ENCODE measurements at regions not wholly inside any gene's neighbourhood (a gene's known extent, or its start where the extent isn't known, plus 50 kb on each side); places are given as distances from the start of the nearest gene placed in this dataset.

DNA sequence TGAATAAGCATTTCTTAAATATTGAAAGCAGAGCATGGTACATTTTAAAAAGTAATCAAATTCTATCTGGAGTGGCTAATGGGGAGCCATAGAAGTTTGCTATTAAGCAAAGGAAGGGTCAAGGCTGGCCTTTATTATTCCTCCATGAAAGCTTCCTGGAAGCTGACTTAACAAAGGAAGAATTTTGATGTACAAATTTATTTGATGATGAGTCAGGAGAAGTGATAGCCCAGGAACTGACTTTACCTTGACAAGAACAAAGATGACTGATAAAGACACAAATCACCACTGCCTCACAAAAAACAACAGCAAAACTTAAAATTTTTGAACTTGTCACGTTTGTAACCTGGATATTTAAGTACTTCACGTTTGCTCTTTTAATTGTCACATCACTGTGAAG is 872.1 kb downstream of the PCDH7 start:
- Mint-ChIP-seq H3K4me3 (no peak overlapping the region), H3K9me3 (no peaks in the 10 kb centered on the region), H3K36me3 (no peaks in the 10 kb centered on the region), H3K27me3 (no peaks in the 10 kb centered on the region), H3K27ac (no peak overlapping the region), H3K4me1 (ENCODE audit: unreplicated experiment) (no peaks in the 10 kb centered on the region)
- DNase-seq (ENCODE audit: extremely low spot score, unreplicated experiment) = no peak
- TF ChIP-seq, protein P1, sequence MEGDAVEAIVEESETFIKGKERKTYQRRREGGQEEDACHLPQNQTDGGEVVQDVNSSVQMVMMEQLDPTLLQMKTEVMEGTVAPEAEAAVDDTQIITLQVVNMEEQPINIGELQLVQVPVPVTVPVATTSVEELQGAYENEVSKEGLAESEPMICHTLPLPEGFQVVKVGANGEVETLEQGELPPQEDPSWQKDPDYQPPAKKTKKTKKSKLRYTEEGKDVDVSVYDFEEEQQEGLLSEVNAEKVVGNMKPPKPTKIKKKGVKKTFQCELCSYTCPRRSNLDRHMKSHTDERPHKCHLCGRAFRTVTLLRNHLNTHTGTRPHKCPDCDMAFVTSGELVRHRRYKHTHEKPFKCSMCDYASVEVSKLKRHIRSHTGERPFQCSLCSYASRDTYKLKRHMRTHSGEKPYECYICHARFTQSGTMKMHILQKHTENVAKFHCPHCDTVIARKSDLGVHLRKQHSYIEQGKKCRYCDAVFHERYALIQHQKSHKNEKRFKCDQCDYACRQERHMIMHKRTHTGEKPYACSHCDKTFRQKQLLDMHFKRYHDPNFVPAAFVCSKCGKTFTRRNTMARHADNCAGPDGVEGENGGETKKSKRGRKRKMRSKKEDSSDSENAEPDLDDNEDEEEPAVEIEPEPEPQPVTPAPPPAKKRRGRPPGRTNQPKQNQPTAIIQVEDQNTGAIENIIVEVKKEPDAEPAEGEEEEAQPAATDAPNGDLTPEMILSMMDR (conservative IDR thresholded peaks at IDR 0.05) = no peak

DNA sequence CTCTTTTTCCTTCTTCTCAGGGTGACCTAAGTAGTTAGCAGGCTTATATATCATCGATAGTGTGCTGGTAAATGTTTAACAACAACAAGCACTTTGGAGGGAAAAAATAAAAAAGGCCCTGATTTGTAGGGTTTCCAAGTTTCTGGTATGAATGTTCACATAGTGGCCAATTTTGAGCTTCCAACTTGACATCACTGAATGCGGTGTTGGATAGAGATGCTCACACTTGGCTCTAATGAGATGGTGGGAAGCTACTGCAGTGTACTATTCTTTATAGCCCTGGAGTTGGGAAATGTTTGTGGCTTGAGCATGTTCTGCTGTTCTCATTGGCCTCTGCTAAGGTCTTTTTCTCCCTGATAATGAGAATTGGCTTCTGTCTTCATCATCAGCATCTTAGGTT is 875.3 kb downstream of the PCDH7 start:
- no peak overlapping the region for H3K27ac Mint-ChIP-seq
- H3K27me3 Mint-ChIP-seq = no peaks in the 10 kb centered on the region
- H3K36me3 Mint-ChIP-seq = no peaks in the 10 kb centered on the region
- DNase-seq (ENCODE audit: extremely low spot score, unreplicated experiment) = no peak
- TF ChIP-seq, protein P1 (conservative IDR thresholded peaks at IDR 0.05) = no peak
- H3K4me3 Mint-ChIP-seq = no peak overlapping the region
- no peaks in the 10 kb centered on the region for H3K4me1 Mint-ChIP-seq (ENCODE audit: unreplicated experiment)
- no peaks in the 10 kb centered on the region for H3K9me3 Mint-ChIP-seq

DNA sequence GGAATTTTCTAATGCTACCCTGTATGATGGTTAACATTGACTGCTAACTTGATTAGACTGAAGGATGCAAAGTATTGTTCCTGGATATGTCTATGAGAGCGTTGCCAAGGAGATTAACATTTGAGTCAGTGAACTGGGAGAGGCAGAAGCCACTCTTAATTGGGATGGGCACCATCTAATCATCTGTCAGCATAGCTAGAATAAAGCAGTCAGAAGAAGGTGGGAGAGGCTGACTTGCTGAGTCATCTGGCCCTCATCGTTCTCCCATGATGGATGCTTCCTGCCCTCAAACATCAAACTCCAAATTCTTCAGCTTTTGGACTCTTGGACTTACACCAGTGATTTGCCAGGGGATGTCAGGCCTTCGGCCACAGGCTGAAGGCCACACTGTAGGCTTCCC is 878.5 kb downstream of the PCDH7 start:
- TF ChIP-seq, protein P1 (conservative IDR thresholded peaks at IDR 0.05) = no peak
- no peaks in the 10 kb centered on the region for H3K27me3 Mint-ChIP-seq
- H3K36me3 Mint-ChIP-seq = no peaks in the 10 kb centered on the region
- H3K9me3 Mint-ChIP-seq = no peaks in the 10 kb centered on the region
- H3K4me3 Mint-ChIP-seq = no peak overlapping the region
- no peak overlapping the region for H3K27ac Mint-ChIP-seq
- no peak for DNase-seq (ENCODE audit: extremely low spot score, unreplicated experiment)
- H3K4me1 Mint-ChIP-seq (ENCODE audit: unreplicated experiment) = no peaks in the 10 kb centered on the region

DNA sequence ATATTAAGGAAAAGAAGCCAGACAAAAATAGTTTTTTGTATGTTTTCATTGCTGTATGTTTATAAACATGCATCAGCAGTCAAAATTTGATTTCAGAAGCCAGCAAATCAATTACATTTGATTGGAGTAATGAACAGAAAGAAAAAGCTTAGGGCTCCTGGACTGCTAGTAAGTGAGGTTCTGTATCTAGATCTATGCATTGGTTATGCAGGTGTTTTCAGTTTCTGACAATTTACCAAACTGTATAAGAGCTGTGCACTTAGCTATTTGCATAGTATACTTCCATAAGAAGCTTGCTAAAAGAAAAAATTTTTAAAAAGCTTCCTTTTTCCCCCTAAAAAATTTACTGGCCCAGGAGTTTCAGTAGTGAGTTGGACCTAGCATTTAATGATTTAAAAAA is 881.6 kb downstream of the PCDH7 start:
- no peak for DNase-seq (ENCODE audit: extremely low spot score, unreplicated experiment)
- no peaks in the 10 kb centered on the region for H3K36me3 Mint-ChIP-seq
- no peaks in the 10 kb centered on the region for H3K27me3 Mint-ChIP-seq
- H3K4me3 Mint-ChIP-seq = no peak overlapping the region
- no peaks in the 10 kb centered on the region for H3K4me1 Mint-ChIP-seq (ENCODE audit: unreplicated experiment)
- H3K27ac Mint-ChIP-seq = no peak overlapping the region
- TF ChIP-seq, protein P1 (conservative IDR thresholded peaks at IDR 0.05) = no peak
- no peaks in the 10 kb centered on the region for H3K9me3 Mint-ChIP-seq

DNA sequence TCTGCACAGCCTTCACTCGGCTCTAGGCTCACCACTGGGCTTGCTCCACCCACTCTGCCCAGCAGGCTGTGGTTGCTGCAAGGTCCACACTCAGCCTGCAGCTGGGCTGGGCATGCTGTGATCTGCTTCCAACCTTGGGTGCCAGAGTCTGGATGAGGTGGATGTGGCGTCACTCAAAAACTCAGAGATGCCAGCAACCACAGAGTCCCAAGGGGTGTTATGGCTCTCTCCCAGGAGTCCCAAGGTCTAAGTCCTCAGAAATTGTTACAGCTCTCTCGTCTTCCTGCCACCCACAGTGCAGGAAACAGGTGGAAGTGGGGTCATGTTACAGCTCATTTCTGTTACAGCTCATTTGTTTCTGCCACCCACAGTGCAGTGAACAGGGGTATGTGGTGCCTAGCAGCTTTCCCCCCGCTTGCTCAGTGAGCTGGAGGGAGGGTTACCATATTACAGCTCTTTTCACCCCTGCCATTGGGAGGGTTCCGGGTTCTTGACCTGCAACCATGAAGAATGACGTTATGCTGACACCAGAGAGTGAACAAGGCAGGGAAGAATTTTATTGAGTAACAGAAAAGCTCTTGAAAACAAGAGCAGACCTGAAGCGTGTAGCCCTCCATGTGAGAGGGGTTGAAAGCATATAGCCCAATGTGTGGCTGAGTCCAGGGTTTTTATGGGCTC is 893.9 kb downstream of the PCDH7 start:
- no peaks in the 10 kb centered on the region for H3K9me3 Mint-ChIP-seq
- H3K4me3 Mint-ChIP-seq = no peak overlapping the region
- no peaks in the 10 kb centered on the region for H3K36me3 Mint-ChIP-seq
- H3K4me1 Mint-ChIP-seq (ENCODE audit: unreplicated experiment) = peaks cover 7% of the 10 kb centered on the region
- no peak overlapping the region for H3K27ac Mint-ChIP-seq
- DNase-seq (ENCODE audit: extremely low spot score, unreplicated experiment) = no peak
- H3K27me3 Mint-ChIP-seq = no peaks in the 10 kb centered on the region
- TF ChIP-seq, protein P1 (conservative IDR thresholded peaks at IDR 0.05) = no peak

DNA sequence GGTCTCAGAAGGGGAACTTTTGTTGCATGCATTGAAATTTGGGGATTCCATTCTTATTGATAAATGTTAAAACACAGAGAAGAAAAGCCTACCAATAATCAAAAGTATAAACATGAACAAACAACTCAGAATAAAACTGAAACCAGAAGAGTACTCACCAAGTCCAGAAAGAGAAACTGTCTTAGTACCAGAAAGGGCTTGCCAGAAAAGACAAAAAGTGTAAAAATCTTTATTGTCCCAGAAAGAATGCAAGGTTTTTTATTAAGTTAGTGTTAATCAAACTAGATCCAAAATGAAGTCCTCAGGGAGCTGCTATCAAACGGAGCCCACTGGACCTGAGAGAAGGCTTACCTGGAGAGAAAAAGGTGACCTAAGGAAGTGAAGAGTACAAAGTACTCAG is 897.5 kb downstream of the PCDH7 start:
- Mint-ChIP-seq H3K4me3 (no peak overlapping the region), H3K36me3 (no peaks in the 10 kb centered on the region), H3K4me1 (ENCODE audit: unreplicated experiment) (peaks cover 7% of the 10 kb centered on the region), H3K27ac (no peak overlapping the region), H3K9me3 (peaks cover under 1% of the 10 kb centered on the region), H3K27me3 (no peaks in the 10 kb centered on the region)
- TF ChIP-seq, protein P1 (conservative IDR thresholded peaks at IDR 0.05) = no peak
- DNase-seq (ENCODE audit: extremely low spot score, unreplicated experiment) = no peak

Measured in type B pancreatic cell (in vitro differentiated cells).